SK-N-SH (cell line): ENCODE measurements at regions not wholly inside any gene's neighbourhood (a gene's known extent, or its start where the extent isn't known, plus 50 kb on each side); places are given as distances from the start of the nearest gene placed in this dataset.

ENCODE experiments used
- CTCF ChIP-seq: fragments of 200-600 bp; sonication (generic); IDR thresholded peaks from 2 replicates; pipeline ENCODE4 v1.6.1; 2017; ENCODE audit warnings: antibody characterized with exemption, mild to moderate bottlenecking, moderate library complexity
- EP300 ChIP-seq, 2 experiments: IDR thresholded peaks; 2 replicates each; pipeline versions ENCODE4 v1.4.0 to v1.6.1; 2012; ENCODE audit warnings: borderline replicate concordance in 1 of 2, low read depth in 1 of 2, low read length in 1 of 2

GRCh38 chr12:113619202-113619601, 147.5 kb upstream of the LHX5 start:
- TF ChIP-seq EP300 (IDR thresholded peaks at IDR 0.05; ENCODE audit: borderline replicate concordance in 1 of 2, low read depth in 1 of 2, low read length in 1 of 2) (no peak), CTCF (no peak)
